ENCODE measurements at regions not wholly inside any gene's neighbourhood (a gene's known extent, or its start where the extent isn't known, plus 50 kb on each side); places are given as distances from the start of the nearest gene placed in this dataset.

DNA sequence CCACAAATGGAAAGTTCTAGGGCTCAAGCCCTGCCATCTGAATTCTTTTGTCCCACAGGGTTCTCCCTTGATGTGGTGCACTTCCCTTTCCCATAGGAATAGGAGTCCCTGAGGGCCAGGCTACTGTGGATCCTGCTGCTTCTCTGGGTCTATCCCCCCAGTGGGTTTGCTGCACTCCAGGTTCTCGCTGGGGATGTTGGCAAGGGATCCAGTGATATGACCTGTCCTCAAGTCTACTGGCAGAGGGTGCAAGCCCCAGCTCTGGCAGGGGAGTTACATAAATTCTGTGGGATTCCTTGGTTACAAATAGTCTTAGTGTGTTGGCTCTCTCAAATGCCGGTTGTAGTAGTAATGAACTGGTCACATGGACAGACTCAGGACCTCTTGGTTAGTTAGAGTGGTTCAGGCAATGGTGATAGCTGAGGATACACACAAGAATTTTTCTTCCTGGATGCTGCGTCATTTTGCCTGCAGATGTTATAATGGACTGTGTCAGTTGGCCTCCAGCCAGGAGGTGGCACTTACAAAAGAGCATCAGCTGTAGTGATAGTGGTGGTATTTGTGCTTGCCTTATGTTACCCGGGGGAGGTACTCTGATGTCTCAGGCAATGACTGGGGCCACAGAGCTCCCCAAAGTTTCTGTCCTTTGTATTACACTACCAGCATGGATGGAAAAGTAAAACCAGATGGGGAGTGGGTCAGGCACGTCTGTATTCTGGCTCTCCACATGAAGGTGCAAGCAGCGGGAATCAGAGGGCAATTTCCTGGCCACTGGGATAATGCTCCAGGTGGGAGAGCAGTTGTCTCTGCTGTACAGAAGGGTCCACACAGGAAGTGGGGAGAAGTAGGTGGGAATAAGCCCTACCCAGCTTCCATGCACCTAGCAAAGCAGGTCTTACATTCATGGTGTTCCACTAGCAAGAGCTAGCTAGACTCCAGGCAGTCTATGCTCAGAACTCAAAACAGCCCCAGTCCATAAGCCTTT is 267.9 kb downstream of the SOX11 start:
- DNase-seq = no peak

DNA sequence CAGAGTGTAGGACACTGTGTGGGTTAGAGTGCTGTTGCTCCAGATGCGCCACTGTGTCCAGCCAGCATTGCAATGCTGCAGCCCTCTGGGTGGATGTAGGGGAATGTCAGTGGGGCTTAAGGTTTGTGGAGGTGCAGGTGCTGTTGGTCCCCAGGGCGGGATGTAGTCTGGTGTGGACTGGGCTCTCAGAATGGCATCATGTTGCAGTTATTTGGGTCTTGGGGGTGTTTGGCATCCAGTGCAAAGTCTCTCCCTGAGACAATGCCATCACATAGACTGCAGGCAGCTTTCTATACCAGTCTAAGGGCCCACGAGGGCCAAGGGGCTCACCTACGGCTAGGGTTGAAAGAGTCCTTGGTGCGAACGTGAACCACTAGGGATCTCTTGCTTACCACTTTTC is 275.3 kb downstream of the SOX11 start:
- DNase-seq = no peak

DNA sequence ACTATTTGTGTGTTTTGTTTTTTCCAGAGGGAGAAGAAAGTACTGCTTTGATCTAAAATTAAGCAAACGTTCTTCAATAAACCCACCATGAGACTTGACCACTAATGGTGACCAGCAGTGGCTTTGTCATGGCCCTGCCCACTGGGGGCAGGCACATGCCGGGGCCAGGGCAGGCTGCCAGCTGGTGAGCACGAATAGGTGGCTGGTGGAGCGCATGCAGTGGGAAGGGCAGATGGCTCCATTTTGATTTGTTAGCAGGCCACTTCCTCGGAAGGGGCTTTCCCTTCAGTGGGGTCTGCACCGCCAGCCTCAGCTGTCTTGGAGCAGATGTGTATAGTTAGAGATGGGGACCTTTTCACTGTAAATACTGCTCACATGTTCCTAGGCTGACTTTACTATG is 277.1 kb downstream of the SOX11 start:
- no peak for DNase-seq

DNA sequence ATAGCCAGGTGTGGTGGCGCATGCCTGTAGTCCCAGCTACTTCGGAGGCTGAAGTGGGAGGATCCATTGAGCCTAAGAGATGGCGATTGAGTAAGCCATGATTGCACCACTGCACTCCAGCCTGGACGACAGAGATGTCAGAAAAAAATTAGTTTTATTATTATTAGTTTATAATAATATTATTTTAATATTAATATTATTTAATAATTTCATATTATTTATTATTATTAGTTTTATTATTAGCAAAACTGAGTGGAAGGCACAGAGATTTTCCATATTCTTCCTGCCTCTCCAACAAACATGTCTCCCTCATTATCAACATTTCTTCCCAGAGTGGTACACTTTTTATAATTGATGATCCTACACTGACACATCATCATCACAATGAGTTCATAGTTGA is 278.2 kb downstream of the SOX11 start:
- DNase-seq = no peak

DNA sequence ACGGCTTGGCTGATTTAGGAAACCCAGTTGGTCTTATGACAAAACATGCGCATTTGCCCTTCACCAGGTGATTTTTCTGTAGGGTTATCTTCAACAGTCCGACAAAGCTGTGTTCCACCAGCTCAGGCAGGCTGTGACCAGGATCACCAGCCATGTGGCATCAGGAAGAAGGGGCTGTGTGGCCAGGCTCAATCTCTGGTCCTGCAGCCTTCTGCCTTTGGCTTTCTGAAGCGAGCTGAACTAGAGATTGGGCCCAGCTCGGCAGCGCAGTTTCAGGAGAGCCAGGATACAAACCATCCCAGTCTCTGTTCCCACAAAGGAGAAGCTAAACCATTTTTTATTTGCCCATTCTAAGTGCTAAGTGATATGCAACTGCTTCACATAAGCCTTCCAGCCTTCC is 282.3 kb downstream of the SOX11 start:
- no peak for DNase-seq

DNA sequence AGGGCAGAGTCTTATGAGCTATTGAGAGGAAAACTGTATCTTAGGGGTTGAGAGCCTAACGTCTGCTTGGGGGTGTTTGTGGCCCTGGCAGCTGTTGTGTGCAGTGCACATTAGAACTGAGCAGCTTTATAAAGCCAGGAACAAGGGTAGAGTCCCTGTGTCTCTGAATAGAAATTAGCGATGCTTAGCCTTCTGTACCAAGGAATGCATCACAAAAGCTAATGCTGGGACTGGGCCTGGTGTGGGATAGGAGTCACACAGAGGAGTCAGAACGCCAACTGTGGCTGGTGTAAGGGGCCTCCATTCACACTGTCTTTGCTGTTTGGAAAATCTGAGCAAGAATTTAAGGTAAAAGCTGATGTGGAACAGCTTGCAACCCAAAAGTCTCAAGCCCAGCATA is 283.2 kb downstream of the SOX11 start:
- DNase-seq = no peak

DNA sequence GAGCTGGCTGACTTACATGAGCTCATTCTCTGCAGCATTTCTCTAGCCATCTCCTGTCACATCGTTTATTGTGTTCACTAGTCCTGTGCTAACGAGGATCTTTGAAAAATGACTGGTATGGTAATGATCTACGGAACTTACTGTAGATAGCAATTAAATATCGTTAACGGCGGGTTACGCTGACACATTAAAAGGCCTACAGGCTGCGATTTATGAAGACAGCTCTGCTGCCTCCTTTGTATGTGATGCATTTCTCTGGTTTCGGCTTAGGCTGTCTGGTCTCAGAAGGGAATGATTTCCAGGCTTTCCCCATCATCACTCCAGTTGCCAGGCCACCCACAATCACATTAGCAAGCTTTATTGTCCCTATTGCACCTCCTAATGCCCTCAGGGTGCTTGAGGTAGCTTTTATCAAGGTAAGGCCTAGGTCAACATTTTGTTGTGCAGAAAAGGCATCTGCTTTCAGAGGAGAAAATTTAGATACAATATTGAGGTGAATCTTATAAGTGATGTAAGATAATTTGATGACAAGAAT is 284.4 kb downstream of the SOX11 start:
- DNase-seq = no peak

DNA sequence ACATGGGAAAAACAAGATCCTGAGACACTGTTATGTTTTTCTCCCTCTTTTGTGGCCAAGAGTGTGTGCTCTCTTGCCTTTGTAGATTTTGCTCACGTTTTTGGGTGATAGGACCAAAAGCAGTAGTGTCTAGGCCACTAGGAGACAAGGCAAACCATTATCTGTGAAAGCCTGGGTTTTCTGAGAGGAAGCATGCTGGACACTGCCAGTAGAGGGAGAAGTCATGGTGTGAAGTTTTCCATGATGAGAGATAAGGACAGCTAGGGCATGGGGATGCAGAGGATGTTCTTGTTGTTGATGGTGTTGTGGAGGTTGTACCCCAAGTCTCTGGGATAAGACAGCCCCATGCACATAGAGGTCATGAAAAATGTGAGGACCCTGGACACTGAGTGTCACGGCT is 285.3 kb downstream of the SOX11 start:
- no peak for DNase-seq

DNA sequence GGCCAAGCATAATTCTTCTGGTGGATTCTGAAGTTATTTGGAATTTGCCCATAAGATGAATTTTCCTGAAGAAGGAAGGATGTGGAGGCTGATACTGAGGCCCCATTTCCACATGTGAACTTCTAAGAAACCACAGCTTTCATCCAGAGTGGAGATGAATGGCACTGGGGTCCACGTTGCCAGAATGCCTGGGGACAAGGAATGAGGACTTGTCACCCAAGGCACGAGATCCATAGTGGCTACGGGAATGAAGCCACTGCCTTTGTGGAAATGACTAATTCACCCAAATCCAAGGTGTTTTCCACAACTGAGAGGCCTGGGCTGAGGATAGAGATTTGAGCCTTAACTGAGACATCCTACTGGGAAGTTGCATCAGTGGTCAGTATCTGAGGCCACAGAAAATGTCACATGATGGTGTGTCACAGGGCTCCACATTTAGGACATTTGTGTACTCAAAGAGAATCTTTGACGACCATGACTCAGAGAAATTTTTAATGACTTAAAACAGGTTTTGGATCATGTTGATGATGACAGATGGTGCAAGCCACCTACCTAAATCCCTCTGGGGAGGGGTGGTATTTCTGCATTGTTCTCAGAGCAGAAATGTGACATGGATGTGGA is 286.1 kb downstream of the SOX11 start:
- DNase-seq = no peak

DNA sequence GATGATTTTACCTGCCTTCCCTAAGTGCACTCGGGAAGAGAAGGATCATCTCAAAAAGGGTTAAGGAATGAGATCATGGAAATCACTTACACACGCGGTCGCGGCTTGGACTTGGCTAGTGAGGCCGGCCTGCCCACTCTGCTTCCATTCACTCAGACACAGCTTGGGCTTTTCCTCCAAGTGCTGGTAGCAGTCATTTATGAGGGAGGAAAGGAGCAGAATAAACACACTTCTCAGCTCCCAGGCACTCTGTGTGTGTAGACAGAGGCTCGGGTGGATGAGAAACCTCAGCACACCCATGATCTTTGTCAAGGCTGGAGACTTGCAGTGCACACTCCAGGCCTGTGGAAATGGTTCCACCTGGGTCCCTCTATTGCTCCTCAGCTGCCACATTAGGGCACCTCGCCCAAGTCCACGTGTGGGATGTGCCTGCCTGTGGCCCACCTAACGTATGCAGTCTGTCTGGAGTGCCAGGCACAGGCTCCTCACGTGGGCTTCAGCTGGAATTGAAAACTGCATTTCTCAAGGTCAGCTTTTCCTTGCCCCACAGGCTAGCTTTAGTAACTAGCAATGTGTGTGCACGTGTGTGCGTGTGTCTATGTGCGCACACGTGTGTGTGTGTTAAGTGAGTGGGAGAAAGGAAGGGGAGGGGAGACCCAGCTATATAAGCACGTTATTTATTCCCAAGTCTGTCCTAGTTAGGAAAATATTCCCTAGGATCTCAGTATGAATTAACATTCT is 288.4 kb downstream of the SOX11 start:
- no peak for DNase-seq

DNA sequence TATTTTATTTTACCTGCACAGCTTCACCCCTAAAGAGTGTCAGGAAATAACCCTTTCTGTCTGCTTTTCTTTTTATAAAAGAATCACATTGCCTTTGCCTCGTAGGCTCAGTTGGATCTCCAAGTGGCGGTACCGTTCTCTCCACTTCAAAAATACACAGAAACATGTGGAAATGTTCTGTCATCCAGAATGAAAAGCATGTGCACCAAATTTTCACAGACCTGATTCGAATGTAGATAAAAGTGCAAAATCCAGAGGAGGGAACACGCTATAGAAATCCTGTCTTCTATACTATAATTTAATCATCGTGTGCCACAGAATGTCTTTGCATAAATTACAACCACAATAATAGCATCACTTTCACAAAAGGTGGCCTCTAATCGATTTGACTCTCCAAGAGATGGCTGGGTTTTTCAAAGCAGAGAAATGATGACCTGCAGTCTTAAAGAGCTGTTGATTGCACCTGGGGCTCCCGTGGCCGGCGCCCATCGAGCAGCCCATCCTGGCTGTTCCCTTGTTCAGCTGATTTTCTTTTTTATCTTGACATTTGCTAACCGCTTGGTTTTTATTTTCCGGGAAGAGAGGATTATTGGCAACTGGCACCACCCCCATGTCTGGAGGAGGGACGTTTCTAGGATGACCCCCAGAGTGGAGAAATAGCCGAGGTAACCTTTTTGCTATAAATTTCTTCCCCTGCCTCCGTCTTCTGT is 290.2 kb downstream of the SOX11 start:
- DNase-seq = no peak

DNA sequence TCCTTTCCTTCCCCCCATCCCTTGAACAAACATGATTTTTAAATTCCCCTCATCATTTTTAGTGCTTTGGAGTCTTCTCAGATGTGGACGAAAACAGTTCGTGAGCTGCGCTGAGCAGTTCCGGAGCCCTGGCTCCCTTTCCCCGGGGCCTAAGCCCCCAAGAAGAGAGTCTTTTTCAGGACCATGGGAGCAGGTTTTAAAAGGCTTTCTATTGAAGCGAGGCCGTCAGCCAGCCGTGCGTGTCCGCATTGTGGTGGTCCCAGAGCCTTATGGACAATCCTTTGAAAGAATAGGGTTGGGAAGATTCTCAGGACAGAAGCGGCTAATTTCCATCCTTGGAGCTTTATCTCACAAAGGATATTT is 290.7 kb downstream of the SOX11 start:
- DNase-seq = no peak

DNA sequence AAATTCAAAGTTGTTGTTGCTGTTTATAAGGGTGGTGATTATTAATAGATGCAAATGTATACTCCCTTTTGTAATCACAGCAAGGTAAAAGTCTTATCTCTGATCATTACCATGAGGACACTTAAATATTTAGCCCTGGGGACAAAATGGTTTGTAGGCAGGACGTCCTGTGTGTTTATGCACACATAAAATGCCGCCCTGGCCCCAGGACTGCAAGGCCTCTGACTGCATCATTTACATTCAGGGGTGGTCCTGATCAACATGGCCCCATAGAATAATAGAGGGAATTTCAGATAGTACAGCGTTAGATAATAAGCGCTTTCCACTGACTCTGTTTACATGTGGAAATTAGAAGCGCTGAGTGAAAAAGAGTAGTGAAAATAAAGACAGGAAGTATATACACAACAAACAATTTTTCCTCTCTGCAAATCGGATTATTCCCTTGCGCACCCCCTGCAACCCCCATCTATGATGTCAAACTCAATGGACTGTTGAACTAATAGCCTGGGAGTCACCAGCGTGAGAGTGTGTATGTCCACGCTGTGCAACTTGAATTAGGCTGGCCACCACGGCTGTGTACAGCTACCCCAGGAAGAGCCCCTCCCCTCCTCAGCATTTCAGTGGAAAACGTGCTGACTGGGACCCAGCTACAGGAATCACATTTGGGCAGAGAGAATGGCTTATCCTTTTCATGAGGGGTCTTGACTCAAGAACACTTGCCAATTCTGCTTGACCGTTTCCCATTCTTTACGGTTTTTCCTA is 291.5 kb downstream of the SOX11 start:
- no peak for DNase-seq

DNA sequence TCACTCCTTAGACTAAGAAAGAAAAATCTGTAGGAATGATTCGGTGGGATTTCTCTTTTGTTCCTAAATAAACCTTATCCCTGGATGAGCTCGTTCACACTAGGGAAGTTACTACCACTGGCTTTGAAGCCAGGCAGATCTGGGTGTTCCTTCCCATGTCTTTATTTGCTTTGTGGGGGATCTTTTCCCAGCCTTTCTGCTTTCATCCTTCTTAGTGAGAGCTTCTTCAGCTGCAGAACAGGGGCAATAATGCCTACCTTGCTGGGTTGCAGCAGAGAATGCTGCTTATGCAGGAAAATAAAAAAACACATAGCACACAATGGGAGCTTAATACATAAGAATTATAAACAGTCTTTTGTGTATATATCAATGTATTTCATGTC is 292.1 kb downstream of the SOX11 start:
- DNase-seq = no peak

DNA sequence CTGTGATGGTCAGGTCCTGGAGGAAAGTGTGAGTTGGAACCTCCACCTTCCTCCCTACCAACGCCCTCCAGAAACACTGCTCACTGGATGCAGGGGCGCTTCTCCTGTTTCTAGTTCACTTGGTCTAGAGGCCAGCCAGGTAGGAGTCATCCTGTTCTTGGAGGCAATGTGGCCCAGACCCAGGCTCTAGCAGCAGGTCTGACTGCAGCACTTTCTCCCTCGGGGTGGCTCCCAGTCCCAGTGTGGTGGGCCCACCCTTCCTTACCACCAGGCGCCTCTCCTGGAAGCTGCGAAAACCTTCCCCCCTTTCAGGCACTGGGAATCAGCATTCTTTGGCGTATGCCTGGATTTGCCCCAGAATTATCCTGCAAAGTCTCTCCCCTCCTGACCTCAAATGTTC is 292.8 kb downstream of the SOX11 start:
- DNase-seq = no peak

DNA sequence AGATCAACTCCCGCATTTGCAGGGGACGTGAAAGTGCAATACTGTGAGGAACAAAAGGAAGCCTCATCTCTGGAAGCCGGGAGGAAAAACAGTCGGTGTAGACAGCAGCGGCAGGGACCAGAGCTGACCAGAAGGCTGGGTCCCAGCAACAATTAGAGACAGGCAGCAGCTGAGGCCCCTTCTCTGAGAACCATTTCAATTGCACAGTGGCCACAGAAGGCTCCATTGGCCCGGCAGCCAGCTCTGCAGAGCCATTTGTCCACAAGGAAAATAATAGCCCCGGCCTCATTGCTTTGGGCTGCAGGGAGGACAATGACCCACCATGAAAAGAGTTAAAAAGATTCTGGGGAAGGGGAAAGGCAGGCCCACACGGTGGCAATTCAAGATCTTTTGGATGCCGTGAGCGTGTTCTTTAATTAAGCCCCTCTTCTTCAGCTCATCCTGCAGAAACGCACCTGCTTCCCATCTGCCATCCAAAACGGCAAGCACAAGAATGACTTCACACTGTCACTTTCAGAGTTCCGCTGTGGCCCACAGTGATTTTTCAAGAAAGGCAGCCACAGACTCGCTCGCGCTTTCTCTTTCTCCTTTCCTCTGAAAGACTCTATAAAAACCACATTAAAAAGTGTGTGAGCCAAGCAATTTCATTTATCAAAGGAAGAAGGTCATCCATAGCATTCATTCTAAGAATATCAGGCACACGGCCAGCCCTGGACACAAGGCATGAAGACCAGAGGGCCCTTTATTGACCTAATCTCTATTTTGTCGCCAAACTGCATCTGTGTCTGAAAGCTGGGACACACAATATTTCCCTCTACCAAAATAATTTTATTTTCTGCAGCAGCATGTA is 293.6 kb downstream of the SOX11 start:
- DNase-seq = no peak

DNA sequence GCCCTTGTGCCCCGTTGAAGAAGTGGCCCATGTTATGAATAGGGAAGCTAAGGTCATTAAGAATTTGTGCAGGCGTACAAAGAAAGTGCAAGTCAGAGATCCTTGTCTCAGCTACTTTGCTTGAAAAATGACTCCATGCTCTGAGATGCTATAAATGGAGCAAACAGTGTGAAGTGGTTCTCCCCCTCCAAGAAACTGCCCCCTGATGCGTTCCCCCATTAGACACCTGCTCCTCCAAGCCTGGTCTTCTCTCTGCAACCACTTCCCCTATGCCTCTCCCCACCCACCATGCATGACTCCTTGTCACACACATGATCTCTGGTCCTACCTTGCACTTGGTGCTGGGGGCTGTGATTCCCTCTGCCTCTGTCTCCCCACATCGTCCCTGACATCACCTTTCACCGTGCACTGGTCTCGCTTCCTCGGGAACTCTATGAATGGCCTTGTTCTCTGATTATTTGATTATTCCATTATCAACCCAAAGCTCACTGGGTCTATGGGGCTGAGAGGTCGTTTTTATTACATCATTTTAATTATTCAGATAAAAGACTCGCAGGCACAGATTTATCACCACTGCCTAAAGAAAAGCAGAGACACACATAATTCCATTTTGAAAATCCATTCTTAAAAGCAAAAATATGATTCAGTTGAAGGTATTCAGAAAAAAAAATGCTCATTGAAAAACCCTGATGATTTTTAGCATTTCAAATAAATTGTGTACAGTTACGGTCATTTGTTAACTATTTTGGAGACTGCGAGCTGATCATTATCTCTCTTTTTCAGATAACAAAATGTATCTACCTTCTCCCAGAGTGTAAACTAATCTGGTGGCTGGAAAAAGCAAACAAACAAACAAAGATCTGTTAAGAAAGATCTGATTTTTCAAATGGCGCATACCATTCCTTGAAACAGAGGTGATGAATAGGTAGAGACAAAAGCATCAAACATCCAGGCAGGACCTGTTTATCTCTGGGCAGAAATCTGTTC is 294.9 kb downstream of the SOX11 start:
- DNase-seq = no peak

DNA sequence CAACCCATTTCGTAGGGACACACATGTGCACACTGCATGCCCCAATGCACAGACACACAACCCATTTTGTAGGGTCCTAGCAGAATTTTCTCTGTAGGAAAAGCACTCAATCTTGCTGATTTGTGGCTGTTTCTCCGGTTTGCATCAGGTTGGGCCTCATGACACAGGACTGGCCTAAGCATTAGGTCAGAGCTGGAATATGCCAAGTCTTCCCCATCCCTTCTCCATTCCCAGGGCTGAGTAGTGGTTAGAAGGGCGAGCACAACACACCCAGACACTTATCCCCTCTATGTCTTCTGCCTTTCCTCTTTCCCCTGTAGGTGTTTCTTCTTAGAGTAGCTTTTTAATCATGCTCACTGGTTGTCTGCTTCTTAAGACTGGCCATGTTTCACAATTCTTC is 295.9 kb downstream of the SOX11 start:
- no peak for DNase-seq

DNA sequence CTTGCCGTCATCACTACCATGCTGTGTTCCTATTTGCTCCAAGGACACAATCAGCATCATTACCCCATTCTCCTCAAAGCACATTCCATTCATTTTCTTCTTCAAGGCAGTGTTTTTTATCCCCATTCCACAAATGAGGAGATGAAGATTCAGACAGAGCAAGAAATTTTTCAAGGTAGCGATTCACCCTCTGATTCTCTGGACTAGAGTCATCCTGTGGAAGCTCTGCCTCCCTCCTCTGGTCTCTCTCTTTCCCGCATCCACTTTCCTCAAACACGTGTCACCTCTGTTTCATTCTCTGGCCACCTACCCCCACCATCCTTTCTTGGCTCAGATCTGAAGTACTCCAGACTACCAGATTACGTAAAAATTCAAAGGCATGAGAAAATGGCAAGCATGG is 297.9 kb downstream of the SOX11 start:
- no peak for DNase-seq
